Lung (tissue), 11 donors: ENCODE measurements at regions not wholly inside any gene's neighbourhood (a gene's known extent, or its start where the extent isn't known, plus 50 kb on each side); places are given as distances from the start of the nearest gene placed in this dataset.
A peak's percentile ranks its signal among the peaks of the same experiment; 100 is the strongest.

Experiments
- ATAC-seq: fragments of 200-7000 bp; cut with Tn5 transposase; one replicate; pipeline ENCODE4 v1.9.1; 2020; ENCODE audit warnings: moderate number of reproducible peaks; ENCODE audit not compliant: insufficient read depth, low FRiP score
- DNase-seq, 3 donors: peaks; one replicate each; pipeline ENCODE4 v3.0.0-alpha.2; 2013 to 2017
- H3K27ac ChIP-seq, 2 donors: one replicate each; pipeline ENCODE4 v1.5.1; 2013; ENCODE audit warnings: mild to moderate bottlenecking in 2 of 2, moderate library complexity in 2 of 2, control low read depth in 1 of 2, inconsistent platforms in 1 of 2, low read depth in 1 of 2, low read length in 1 of 2
- H3K27me3 ChIP-seq, 3 donors: one replicate each; pipeline ENCODE4 v1.5.1; 2013; ENCODE audit warnings: low read length in 2 of 3; ENCODE audit not compliant: control insufficient read depth in 3 of 3, insufficient read depth in 3 of 3
- H3K36me3 ChIP-seq, 4 donors: one replicate each; pipeline ENCODE4 v1.5.1; 2013; ENCODE audit warnings: low read length in 4 of 4, mild to moderate bottlenecking in 1 of 4, moderate library complexity in 1 of 4; ENCODE audit not compliant: control insufficient read depth in 4 of 4, insufficient read depth in 4 of 4
- H3K4me1 ChIP-seq, 5 donors: one replicate each; pipeline ENCODE4 v1.5.1; 2013; ENCODE audit warnings: low read length in 5 of 5, mild to moderate bottlenecking in 2 of 5, moderate library complexity in 1 of 5; ENCODE audit not compliant: control insufficient read depth in 5 of 5, insufficient read depth in 5 of 5
- H3K4me3 ChIP-seq: one replicate; pipeline ENCODE4 v1.5.1; 2013; ENCODE audit warnings: mild to moderate bottlenecking, control low read depth, moderate library complexity
- H3K9ac ChIP-seq, 2 donors: one replicate each; pipeline ENCODE4 v1.5.1; 2013; ENCODE audit warnings: low read length in 2 of 2, control low read depth in 1 of 2; ENCODE audit not compliant: insufficient read depth in 1 of 2
- H3K9me3 ChIP-seq, 4 donors: one replicate each; pipeline ENCODE4 v1.5.1; 2013; ENCODE audit warnings: low read length in 3 of 4, mild to moderate bottlenecking in 1 of 4, moderate library complexity in 1 of 4; ENCODE audit not compliant: control insufficient read depth in 4 of 4, insufficient read depth in 3 of 4
- CTCF ChIP-seq: IDR thresholded peaks from 2 replicates; pipeline ENCODE4 v1.5.1; 2012; ENCODE audit warnings: mild to moderate bottlenecking; ENCODE audit errors: control extremely low read depth, extremely low read depth
- WGBS, 2 donors: extraction: QIAGEN DNeasy Blood & Tissue Kit; methylation state at CpG; one replicate each; pipeline ENCODE4 v1.1.7; 2013; 5-methylcytosine and 5-hydroxymethylcytosine counted together
- donor health status: control.
- donor health status: control.
- donor health status: Bipolar disorder and iron deficiency.
- donor health status: healthy.
- donor health status: DM: yes; HTN: yes; CAD: no.

GRCh38 chr7:16991551-16991950 lies 109.8 kb upstream of the AGR3 start:
- whole genome bisulfite sequencing, 2 donors = 81 to 88% methylated on average over 5 of the region's 5 CpGs
- H3K9ac ChIP-seq = no peak overlapping the region
- no peaks in the 10 kb centered on the region for H3K27me3 ChIP-seq
- DNase-seq (no peak), ATAC-seq (no peak)
- no peaks in the 10 kb centered on the region for H3K36me3 ChIP-seq
- H3K4me3 ChIP-seq = no peak overlapping the region
- H3K9me3 ChIP-seq = no peaks in the 10 kb centered on the region
- H3K4me1 ChIP-seq = peaks cover 2 to 13% (median 2%) of the 10 kb centered on the region in 5 donors
- no peak for TF ChIP-seq CTCF
- H3K27ac ChIP-seq = peak overlapping the region in 1 of 2 donors; percentile 40

- DNase-seq (no peak), ATAC-seq (no peak)
- WGBS, 2 donors = 98% methylated on average over 4 of the region's 4 CpGs
- H3K36me3 ChIP-seq = no peaks in the 10 kb centered on the region
- no peak for TF ChIP-seq CTCF
- no peak overlapping the region for H3K4me3 ChIP-seq
- H3K27ac ChIP-seq = no peak overlapping the region
- H3K9me3 ChIP-seq = no peaks in the 10 kb centered on the region
- H3K4me1 ChIP-seq = peaks cover 2 to 13% (median 2%) of the 10 kb centered on the region in 5 donors
- no peak overlapping the region for H3K9ac ChIP-seq
- H3K27me3 ChIP-seq = no peaks in the 10 kb centered on the region
Observed at GRCh38 chr7:16993543-16993942, 111.8 kb upstream of the AGR3 start.

- TF ChIP-seq CTCF = no peak
- Histone ChIP-seq H3K9ac (no peak overlapping the region), H3K36me3 (no peaks in the 10 kb centered on the region), H3K27me3 (no peaks in the 10 kb centered on the region), H3K4me3 (no peak overlapping the region), H3K27ac (no peak overlapping the region), H3K9me3 (no peaks in the 10 kb centered on the region), H3K4me1 (peaks cover 0 to 3% (median 0%) of the 10 kb centered on the region in 5 donors)
- DNase-seq = no peak
- peak; percentile 67 for ATAC-seq
- WGBS, 2 donors = 56 to 72% methylated on average over 1 of the region's 1 CpG
Observed at GRCh38 chr7:16998481-16999051, 116.8 kb upstream of the AGR3 start.
